ENCODE measurements at regions not wholly inside any gene's neighbourhood (a gene's known extent, or its start where the extent isn't known, plus 50 kb on each side); places are given as distances from the start of the nearest gene placed in this dataset.

DNA sequence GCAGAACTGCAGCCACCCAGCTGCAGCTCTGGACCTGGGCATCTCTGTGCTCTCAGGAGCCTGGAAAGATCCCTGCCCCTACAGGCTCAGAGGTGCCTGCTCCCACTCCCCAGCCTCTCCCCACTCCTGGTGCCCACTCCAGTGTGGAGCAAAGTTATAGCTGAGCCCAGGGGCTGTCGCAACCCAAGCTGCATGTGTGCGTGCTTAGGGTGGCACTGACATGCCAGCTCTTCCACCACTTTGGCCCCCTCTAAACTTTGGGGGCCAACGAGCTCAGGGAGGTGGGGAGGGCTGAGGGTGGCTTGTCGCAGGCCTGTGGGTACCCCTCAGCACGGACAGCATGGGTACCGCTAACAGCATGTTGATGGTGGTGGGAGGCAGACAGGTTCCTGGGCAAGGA is 126.3 kb upstream of the FHL2 start (continued):
- TF ChIP-seq ZNF416 (tag by site-specific recombination; IDR thresholded peaks at IDR 0.05), result no peak
- TF ChIP-seq ZNF426 (tag by site-specific recombination; IDR thresholded peaks at IDR 0.05), result no peak

DNA sequence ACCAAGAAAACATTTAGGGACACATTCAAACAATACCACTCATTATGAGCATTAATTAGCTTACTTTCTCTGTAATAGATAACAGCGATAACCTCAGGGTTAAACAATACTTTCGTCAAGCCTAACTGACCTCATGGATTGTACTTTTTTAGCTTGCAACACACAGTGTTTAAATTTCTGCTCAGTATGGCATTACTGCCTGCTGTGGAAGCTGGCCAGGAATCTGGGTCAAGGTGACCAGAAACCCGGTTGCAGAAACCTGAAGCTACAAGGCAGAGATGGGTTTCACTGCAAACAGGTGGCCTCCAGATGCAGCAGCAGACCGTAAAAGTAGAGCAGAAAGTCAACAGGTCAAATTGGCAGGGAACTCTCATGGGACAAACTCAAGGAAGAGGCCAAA is 123.8 kb upstream of the FHL2 start:
- Histone ChIP-seq H3K27ac (ENCODE audit: extremely low read depth, low read depth, low read length) (no peak overlapping the region), H3K4me3 (ENCODE audit: low read depth, low read length) (no peak overlapping the region), H3K4me1 (ENCODE audit: control insufficient read depth, insufficient read depth, low read length) (no peaks in the 10 kb centered on the region), H3K9me3 (ENCODE audit: control insufficient read depth, insufficient read depth, low read depth, low read length) (no peaks in the 10 kb centered on the region), H3K36me3 (ENCODE audit: control insufficient read depth in 2 of 2, insufficient read depth in 1 of 2, low read length in 2 of 2) (no peaks in the 10 kb centered on the region)
- CTCF ChIA-PET, result interaction anchor here (0.6 to 6.3 kb wide), 11 partner anchors 10 to 371 kb away, joined by 3 to 83 read pairs (median 7); partner anchors contain the start of gene C2orf49
- POLR2A ChIA-PET, result no interaction called here
- peak; percentile 60 for TF ChIP-seq SCRT2 (tag by site-specific recombination; IDR thresholded peaks at IDR 0.05)
- no peak for TF ChIP-seq SP7 (tag by site-specific recombination; IDR thresholded peaks at IDR 0.05)

DNA sequence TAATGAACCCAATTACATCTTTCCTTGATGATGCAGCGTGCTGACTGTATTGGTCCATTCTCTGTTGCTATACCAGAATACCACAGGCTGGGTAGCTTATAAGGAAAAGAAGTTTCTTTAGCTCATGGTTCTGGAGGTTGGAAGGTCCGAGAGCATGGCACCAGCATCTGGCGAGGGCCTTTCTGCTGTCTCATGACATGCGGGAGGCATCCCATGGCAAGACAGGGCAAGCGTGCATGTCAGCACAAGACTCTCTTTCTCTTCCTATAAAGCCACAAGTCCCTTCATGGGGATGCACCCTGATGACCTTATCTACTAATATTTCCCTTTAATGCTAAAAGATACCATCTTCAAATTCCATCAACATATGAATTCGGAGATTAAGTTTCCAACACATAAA is 122.8 kb upstream of the FHL2 start:
- no peaks in the 10 kb centered on the region for H3K4me1 ChIP-seq (ENCODE audit: control insufficient read depth, insufficient read depth, low read length)
- CTCF ChIA-PET, result interaction anchor here (0.7 to 6.3 kb wide), 31 partner anchors 8 to 1059 kb away, joined by 3 to 83 read pairs (median 5); partner anchors contain the start of gene C2orf49
- POLR2A ChIA-PET, result no interaction called here

DNA sequence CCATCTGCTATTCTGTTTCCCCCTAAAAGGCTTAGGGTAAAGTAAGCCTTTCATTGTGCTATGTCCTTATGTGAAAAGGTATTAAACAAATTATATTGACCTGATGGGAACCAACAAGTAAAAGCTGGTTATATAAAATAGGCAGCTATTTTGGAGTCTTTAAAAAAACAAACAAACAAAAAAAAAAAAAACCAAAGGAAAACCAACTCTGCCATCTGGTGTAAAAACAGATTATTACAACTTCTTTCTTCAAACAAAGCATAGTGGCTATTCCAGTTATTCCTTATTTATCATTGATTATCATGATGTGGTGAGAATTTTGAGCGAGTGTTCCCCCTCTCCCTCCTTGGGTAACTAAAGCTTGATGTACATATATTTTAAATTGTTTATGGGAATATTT is 122.3 kb upstream of the FHL2 start:
- POLR2A ChIA-PET, result interaction anchor here (0.6 kb wide), 1 partner anchor 184 kb away, joined by 4 read pairs; the partner anchor contains the start of gene C2orf49
- CTCF ChIA-PET, result interaction anchor here (0.7 to 6.3 kb wide), 31 partner anchors 8 to 1060 kb away, joined by 3 to 83 read pairs (median 5); partner anchors contain the start of gene C2orf49
- H3K4me1 ChIP-seq (ENCODE audit: control insufficient read depth, insufficient read depth, low read length), result no peaks in the 10 kb centered on the region
- H3K27ac ChIP-seq (ENCODE audit: extremely low read depth, low read depth, low read length), result no peak overlapping the region
- H3K9me3 ChIP-seq (ENCODE audit: control insufficient read depth, insufficient read depth, low read depth, low read length), result no peaks in the 10 kb centered on the region
- H3K36me3 ChIP-seq (ENCODE audit: control insufficient read depth in 2 of 2, insufficient read depth in 1 of 2, low read length in 2 of 2), result no peaks in the 10 kb centered on the region
- H3K4me3 ChIP-seq (ENCODE audit: low read depth, low read length), result no peak overlapping the region
- TF ChIP-seq ZNF571 (tag by site-specific recombination; IDR thresholded peaks at IDR 0.05) (no peak), ZNF548 (tag by site-specific recombination; IDR thresholded peaks at IDR 0.05) (no peak), ZNF768 (tag by site-specific recombination; IDR thresholded peaks at IDR 0.05) (no peak), ZNF654 (tag by site-specific recombination; IDR thresholded peaks at IDR 0.05; ENCODE audit: low read depth) (peak; percentile 64), OSR2 (tag by site-specific recombination; IDR thresholded peaks at IDR 0.05) (no peak)
- TF ChIP-seq, protein P1, sequence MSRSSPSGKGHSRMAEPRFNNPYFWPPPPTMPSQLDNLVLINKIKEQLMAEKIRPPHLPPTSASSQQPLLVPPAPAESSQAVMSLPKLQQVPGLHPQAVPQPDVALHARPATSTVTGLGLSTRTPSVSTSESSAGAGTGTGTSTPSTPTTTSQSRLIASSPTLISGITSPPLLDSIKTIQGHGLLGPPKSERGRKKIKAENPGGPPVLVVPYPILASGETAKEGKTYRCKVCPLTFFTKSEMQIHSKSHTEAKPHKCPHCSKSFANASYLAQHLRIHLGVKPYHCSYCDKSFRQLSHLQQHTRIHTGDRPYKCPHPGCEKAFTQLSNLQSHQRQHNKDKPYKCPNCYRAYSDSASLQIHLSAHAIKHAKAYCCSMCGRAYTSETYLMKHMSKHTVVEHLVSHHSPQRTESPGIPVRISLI (tag by site-specific recombination; IDR thresholded peaks at IDR 0.05), result peak; percentile 71
- TF ChIP-seq, protein P2, sequence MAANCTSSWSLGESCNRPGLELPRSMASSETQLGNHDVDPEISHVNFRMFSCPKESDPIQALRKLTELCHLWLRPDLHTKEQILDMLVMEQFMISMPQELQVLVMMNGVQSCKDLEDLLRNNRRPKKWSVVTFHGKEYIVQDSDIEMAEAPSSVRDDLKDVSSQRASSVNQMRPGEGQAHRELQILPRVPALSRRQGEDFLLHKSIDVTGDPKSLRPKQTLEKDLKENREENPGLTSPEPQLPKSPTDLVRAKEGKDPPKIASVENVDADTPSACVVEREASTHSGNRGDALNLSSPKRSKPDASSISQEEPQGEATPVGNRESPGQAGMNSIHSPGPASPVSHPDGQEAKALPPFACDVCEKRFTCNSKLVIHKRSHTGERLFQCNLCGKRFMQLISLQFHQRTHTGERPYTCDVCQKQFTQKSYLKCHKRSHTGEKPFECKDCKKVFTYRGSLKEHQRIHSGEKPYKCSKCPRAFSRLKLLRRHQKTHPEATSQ (tag by site-specific recombination; IDR thresholded peaks at IDR 0.05), result no peak
- TF ChIP-seq, protein P3, sequence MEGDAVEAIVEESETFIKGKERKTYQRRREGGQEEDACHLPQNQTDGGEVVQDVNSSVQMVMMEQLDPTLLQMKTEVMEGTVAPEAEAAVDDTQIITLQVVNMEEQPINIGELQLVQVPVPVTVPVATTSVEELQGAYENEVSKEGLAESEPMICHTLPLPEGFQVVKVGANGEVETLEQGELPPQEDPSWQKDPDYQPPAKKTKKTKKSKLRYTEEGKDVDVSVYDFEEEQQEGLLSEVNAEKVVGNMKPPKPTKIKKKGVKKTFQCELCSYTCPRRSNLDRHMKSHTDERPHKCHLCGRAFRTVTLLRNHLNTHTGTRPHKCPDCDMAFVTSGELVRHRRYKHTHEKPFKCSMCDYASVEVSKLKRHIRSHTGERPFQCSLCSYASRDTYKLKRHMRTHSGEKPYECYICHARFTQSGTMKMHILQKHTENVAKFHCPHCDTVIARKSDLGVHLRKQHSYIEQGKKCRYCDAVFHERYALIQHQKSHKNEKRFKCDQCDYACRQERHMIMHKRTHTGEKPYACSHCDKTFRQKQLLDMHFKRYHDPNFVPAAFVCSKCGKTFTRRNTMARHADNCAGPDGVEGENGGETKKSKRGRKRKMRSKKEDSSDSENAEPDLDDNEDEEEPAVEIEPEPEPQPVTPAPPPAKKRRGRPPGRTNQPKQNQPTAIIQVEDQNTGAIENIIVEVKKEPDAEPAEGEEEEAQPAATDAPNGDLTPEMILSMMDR (tag by site-specific recombination; IDR thresholded peaks at IDR 0.05), result peak; percentile 56; the same call in 1 of the 2 replicates

More for the DNA sequence above, 122.8 kb upstream of the FHL2 start:
- H3K4me3 ChIP-seq (ENCODE audit: low read depth, low read length), result no peak overlapping the region
- H3K27ac ChIP-seq (ENCODE audit: extremely low read depth, low read depth, low read length), result no peak overlapping the region
- H3K9me3 ChIP-seq (ENCODE audit: control insufficient read depth, insufficient read depth, low read depth, low read length), result no peaks in the 10 kb centered on the region
- no peak for TF ChIP-seq EGR2 (tag by site-specific recombination; IDR thresholded peaks at IDR 0.05; ENCODE audit: low read depth)
- no peak for TF ChIP-seq ZNF585B (tag by site-specific recombination; IDR thresholded peaks at IDR 0.05)
- TF ChIP-seq, protein P4, sequence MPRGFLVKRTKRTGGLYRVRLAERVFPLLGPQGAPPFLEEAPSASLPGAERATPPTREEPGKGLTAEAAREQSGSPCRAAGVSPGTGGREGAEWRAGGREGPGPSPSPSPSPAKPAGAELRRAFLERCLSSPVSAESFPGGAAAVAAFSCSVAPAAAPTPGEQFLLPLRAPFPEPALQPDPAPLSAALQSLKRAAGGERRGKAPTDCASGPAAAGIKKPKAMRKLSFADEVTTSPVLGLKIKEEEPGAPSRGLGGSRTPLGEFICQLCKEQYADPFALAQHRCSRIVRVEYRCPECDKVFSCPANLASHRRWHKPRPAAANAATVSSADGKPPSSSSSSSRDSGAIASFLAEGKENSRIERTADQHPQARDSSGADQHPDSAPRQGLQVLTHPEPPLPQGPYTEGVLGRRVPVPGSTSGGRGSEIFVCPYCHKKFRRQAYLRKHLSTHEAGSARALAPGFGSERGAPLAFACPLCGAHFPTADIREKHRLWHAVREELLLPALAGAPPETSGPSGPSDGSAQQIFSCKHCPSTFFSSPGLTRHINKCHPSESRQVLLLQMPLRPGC (tag by site-specific recombination; IDR thresholded peaks at IDR 0.05), result no peak
- TF ChIP-seq ZIC2 (tag by site-specific recombination; IDR thresholded peaks at IDR 0.05), result no peak
- TF ChIP-seq BCL11A (tag by site-specific recombination; IDR thresholded peaks at IDR 0.05; ENCODE audit: low read depth), result no peak
- TF ChIP-seq ZNF670 (tag by site-specific recombination; IDR thresholded peaks at IDR 0.05; ENCODE audit: low read depth), result no peak
- no peaks in the 10 kb centered on the region for H3K36me3 ChIP-seq (ENCODE audit: control insufficient read depth in 2 of 2, insufficient read depth in 1 of 2, low read length in 2 of 2)
